GM12864 (cell line): ENCODE measurements at regions not wholly inside any gene's neighbourhood (a gene's known extent, or its start where the extent isn't known, plus 50 kb on each side); places are given as distances from the start of the nearest gene placed in this dataset.

Experiments
- DNase-seq: peaks from one replicate; pipeline ENCODE4 v3.0.0-alpha.2; 2011; ENCODE audit warnings: low read depth
- H3K4me3 ChIP-seq: 2 replicates; pipeline ENCODE4 v1.5.1; 2011; ENCODE audit warnings: mild to moderate bottlenecking, low read depth, low read length, control low read depth
- CTCF ChIP-seq: IDR thresholded peaks from 2 replicates; pipeline ENCODE4 v1.5.1; 2011; ENCODE audit warnings: low read depth, mild to moderate bottlenecking, moderate library complexity, low read length, control low read depth, inconsistent platforms; ENCODE audit errors: missing control alignments

GRCh38 chr7:125551008-125551407 is 621.4 kb upstream of the POT1 start:
- H3K4me3 ChIP-seq, result no peak overlapping the region
- no peak for TF ChIP-seq CTCF
- no peak for DNase-seq

- no peak for TF ChIP-seq CTCF
- H3K4me3 ChIP-seq, result no peak overlapping the region
- DNase-seq, result no peak
Measured at GRCh38 chr7:125547505-125547904, 617.9 kb upstream of the POT1 start.

- TF ChIP-seq CTCF, result no peak
- no peak overlapping the region for H3K4me3 ChIP-seq
Measured at GRCh38 chr7:125530553-125530952, 600.9 kb upstream of the POT1 start.

GRCh38 chr7:125529249-125529648 is 599.6 kb upstream of the POT1 start:
- H3K4me3 ChIP-seq, result no peak overlapping the region
- no peak for DNase-seq
- no peak for TF ChIP-seq CTCF

More at GRCh38 chr7:125530553-125530952, 600.9 kb upstream of the POT1 start:
- no peak for DNase-seq

- H3K4me3 ChIP-seq, result no peak overlapping the region
- no peak for DNase-seq
- no peak for TF ChIP-seq CTCF
Measured at GRCh38 chr7:125526958-125527357, 597.3 kb upstream of the POT1 start.

- no peak overlapping the region for H3K4me3 ChIP-seq
- TF ChIP-seq CTCF, result no peak
- DNase-seq, result no peak
Measured at GRCh38 chr7:125526092-125526491, 596.5 kb upstream of the POT1 start.

- DNase-seq, result no peak
- no peak overlapping the region for H3K4me3 ChIP-seq
- TF ChIP-seq CTCF, result no peak
Measured at GRCh38 chr7:125516194-125516593, 586.6 kb upstream of the POT1 start.
